Amniotic stem cell (primary cell): ENCODE measurements at regions not wholly inside any gene's neighbourhood (a gene's known extent, or its start where the extent isn't known, plus 50 kb on each side); places are given as distances from the start of the nearest gene placed in this dataset.

Source experiments
- DNase-seq: peaks from one replicate; lab custom pipeline; 2025; lab: John Stamatoyannopoulos, UW

DNA sequence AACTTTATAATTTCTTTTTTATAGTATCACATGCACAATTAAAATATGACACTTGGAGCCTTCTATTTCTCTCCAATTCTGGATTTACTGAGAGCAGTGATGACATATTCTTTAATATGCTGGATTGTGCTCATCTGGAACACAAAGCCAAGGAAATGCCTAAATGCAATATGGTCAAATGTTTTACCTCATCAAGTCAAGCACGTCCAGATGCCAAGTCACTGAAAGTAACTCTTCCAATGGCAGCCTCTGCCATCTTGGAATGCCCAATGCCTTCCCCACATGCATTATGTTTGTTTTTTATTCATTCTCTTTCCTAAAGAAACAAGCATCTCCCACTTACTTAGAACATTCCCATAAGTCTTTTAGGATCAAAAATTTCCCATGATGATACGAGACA lies 189.8 kb downstream of the TMX3 start:
- DNase-seq = no peak

DNA sequence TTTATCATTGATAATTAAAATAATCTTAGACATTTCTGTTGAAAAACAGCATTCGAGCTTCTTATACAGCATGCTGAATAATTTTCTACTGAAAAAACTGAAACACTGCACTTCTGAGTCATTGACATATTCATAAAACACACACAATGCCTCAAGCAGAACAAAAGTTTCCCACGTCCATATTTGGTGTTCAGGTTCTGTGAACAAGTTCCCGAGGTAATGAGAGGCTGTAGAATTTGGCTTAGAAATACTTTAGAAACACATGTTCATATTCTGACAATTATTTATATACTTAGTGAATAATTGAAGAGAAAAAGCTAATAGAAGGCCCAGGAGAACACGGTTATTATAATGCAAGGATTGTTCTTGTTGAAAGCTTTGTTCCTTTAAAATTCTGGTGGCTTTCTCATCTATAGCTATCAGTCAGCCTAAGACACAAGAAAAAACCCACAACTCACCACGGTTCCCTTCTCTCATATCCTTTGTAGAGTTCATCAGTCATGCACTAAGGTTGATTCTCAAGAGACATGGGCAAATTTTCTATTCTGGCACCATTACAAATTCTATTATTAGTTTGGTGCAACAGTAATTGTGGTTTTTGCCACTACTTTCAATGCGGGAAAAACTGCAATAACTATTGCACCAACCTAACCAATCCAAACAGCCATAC lies 194.4 kb downstream of the TMX3 start:
- peak; percentile 3 for DNase-seq

DNA sequence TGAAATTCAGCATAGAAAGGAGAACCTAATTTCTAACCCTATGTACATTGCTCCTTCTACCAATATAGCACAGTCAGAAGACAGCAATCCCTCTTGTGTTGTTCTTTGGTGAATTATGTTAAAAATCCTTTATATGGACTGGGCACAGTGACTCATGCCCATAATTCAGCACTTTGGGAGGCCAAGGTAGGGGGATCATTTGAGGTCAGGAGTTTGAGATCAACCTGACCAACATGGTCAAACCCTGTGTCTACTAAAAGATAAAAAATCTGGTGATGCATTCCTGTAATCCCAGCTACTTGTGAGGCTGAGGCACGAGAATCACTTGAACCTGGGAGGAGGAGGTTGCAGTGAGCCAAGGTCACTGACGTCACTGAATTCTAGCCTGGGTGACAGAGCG lies 195.6 kb downstream of the TMX3 start:
- DNase-seq = no peak

DNA sequence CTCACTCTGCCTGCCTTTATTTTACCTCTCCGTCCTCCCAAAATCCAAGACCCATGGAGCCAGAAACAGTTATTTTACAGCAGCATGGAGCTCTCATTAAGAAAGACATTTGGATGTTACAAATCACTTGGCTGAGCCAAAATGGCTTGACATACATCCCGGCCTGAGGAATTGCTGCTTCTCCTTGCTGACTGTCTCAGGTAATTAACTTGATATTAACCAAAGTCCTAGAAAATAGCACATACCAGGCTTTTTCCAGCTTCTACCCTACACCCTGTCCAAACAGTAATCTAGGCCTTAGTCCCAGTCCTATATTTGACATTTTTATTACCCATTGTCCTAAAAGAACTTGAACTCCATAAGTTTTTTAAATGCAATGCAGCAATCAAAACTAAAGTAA lies 205.0 kb downstream of the TMX3 start:
- no peak for DNase-seq

DNA sequence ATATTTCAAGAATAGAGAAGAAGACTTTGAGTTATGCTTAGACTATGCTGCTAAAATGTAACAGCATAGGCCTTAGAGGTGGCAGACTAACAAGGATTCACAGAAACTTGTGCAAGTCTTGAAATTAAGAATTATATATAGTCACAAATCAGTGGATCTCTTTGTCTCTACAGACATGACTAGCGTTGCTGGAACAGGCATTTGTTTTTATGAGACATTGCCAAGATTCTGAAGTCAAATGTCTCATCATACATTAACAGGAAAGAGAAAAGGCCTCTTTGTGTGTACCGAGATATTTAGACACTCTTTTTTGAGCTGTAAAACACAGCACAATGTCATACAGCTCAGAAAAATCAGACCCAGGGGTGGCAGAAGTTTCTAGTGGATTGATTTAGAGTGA lies 207.1 kb downstream of the TMX3 start:
- no peak for DNase-seq

DNA sequence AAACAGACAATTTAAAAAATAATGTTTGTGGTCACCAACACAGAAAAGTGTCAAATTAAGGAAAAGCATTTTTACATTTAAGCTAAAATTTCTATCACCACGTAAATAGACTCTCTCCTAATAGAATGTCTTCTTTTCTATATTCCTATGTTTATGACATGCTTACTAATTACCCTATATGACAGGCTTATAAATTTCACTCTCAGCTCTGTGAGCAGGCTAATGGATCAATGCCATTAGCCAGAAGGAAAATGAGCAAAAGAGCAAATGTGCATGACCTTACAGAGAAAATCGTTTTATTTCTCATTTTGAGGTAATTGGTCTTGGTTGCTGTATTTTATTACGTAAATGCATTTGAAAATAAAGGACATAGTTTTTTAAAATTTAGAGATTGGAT lies 209.7 kb downstream of the TMX3 start:
- no peak for DNase-seq

GRCh38 chr18:68504441-68505177 lies 210.3 kb downstream of the TMX3 start:
- DNase-seq = no peak

DNA sequence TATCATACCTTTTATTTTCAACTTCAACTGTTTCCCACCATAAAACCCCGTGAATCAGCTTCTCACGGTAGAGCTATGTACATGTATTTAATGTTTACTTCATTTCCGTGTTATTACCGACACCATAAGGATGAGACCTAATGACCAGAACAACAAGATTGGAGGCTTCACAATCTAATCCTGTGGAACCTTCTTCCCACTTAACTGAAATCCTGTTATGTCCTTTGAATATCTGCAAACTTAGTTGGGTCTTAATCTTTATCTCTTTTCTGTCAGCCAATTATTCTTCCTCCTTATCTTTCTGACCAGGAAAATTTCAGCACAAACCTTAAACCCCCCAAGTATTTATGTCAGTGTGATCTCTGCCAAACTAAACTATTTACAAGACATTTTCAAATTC lies 214.4 kb downstream of the TMX3 start:
- no peak for DNase-seq

DNA sequence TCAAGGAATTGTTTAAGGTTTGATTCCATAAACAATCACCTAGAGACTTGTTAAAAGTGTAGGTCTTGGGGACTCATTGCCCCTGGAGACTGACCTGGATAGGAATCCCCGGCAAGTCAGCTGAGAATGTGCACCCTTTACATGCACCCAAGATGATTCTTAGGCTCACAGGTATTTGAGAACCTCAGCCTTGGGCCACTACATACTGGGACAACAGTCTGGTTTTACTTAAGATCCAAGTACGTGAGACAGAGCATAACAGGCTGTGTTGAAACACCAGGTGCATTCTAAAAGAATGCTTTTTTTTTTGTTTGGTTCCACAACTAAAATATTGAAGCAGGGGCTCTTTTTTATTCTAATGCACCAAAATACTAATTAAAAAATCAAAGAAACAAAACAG lies 215.8 kb downstream of the TMX3 start:
- no peak for DNase-seq

DNA sequence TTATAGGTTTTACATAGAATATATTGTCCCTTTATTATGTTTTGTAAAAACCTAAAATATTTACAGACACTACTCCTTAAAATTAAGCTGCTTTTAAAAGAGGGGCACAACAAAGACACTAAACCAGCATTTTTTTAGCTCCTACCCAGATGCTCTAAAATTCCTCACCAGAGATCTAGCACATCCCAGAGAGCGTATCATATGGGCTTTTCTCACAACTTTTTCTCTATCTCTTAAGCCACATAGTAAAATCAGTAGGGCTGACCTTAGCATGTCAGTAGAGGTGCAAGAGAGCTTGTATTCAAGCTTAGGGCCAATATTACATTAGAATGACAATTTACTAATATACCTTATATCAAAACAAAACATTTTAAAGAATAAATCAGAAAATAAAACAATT lies 216.3 kb downstream of the TMX3 start:
- no peak for DNase-seq

- DNase-seq = no peak
Measured at GRCh38 chr18:68498185-68498584, 216.7 kb downstream of the TMX3 start.

- DNase-seq = peak; percentile 65
Measured at GRCh38 chr18:68494802-68495581, 219.9 kb downstream of the TMX3 start.

GRCh38 chr18:68489013-68489792 lies 225.7 kb downstream of the TMX3 start:
- no peak for DNase-seq

- DNase-seq = no peak
Measured at GRCh38 chr18:68484241-68484640, 230.7 kb downstream of the TMX3 start.

DNA sequence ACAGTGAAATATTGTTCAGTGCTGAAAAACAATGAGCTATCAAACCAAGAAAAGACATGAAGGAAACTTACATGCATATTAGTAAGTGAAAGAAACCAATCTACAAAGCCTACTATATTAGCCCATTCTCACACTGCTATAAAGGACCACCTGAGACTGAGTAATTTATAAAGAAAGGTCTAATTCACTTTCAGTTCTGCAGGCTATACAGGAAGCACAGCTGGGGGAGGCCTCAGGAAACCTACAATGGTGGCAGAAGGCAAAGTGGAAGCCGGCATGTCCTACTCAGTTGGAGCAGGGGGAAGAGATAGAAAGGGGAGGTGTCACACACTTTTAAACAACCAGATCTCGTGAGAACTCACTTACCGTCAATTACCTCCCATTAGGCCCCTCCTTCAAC lies 232.1 kb downstream of the TMX3 start:
- no peak for DNase-seq

- no peak for DNase-seq
Measured at GRCh38 chr18:68480196-68480595, 234.7 kb downstream of the TMX3 start.

- DNase-seq = no peak
Measured at GRCh38 chr18:68478246-68478645, 236.7 kb downstream of the TMX3 start.

- DNase-seq = no peak
Measured at GRCh38 chr18:68475883-68476282, 239.0 kb downstream of the TMX3 start.

DNA sequence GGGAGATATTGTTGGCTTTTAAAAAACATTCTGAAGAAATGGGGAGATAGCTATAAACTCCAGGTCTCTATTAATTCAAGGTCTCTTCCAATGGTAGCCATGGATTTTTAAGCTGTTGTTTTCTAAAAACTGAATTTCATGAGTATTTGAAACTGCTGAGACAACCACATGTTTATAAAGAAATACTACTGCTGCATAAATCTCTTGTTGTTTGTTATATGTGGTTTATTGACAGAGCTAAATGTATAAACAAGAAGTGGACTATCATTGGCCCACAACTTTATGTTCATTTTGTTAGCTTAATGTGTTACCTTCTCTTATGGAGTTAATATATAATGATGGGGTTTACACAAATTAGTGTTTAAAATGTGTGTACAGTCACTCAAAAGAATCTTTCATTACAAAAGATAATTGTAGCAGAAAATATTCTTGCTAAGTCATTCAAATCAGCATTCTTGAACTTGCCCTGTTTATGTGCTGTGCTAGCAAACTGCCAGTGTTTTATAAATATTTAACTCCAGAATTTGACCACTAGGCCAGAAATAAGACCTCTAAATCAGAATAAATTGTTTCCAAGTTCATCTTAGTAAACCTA lies 242.1 kb downstream of the TMX3 start:
- no peak for DNase-seq

GRCh38 chr18:68469049-68469625 lies 245.8 kb downstream of the TMX3 start:
- DNase-seq = no peak

DNA sequence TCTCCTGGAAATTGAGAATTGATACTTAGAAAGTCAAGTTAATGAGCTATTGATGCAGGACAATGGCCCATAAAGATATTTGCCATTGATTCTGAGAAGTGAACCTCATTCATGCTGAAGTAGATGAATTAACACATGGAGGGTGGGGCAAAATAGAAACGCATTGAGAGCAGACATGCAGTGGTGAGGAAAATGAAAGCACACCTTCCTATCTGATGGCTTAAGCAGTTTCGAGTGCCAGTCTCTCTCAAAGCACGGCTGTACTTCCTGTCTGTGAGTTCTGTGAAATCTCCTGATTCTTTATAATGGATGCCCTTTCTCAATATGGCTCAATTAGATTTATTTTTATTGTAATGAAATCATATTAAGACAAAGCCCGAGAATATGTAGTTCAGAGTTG lies 247.0 kb downstream of the TMX3 start:
- no peak for DNase-seq

DNA sequence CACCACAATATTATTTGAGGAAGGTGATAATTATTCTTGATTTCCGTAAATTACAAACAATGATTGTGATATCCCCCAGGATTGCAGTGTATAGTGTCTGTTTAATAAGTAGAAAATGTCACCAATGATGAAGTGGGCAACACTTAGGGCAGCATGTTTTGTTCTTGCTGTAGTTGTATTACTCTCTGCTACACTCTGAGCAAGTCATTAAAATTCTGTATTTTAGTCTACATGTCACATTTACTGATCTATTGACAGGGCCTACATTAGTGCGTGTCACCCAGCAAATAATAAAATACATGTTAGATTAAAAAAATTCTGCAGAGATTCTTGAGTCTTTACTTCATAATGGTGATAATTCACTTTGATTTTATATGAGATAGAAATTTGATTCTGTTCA lies 247.6 kb downstream of the TMX3 start:
- DNase-seq = no peak
